A673 (cell line): ENCODE measurements at regions not wholly inside any gene's neighbourhood (a gene's known extent, or its start where the extent isn't known, plus 50 kb on each side); places are given as distances from the start of the nearest gene placed in this dataset.
A peak's percentile ranks its signal among the peaks of the same experiment; 100 is the strongest.

Experiments used
- BruUV-seq: library from RNA; stranded (reverse); fragments of 400-500 nt; replicated peaks from 2 replicates; lab custom pipeline; 2021; lab: Mats Ljungman, UMichigan
- CTCF ChIA-PET: fragments of 300-600 bp; sonication (Branson Sonifier 250); formaldehyde crosslinking; loops from one replicate; lab custom pipeline; 2022; ENCODE audit warnings: antibody characterized with exemption; lab: Charles Lee
- POLR2A ChIA-PET: fragments of 300-600 bp; sonication (Branson Sonifier 250); formaldehyde crosslinking; loops from one replicate; lab custom pipeline; 2022; ENCODE audit warnings: antibody characterized with exemption; ENCODE audit not compliant: low non-redundant PET; lab: Charles Lee
- DNase-seq: peaks from one replicate; pipeline ENCODE4 v3.0.0-alpha.2; 2015; ENCODE audit warnings: low spot score
- H3K27ac ChIP-seq: fragments of 200-600 bp; sonication (generic); 2 replicates; pipeline ENCODE4 v1.5.1; 2016; ENCODE audit warnings: mixed run types, low read depth, mild to moderate bottlenecking, mixed read lengths, antibody characterized with exemption, low read length; ENCODE audit not compliant: poor library complexity, severe bottlenecking
- H3K27me3 ChIP-seq: fragments of 200-600 bp; sonication (generic); replicated peaks from 2 replicates; pipeline ENCODE4 v1.6.1; 2017; ENCODE audit warnings: mixed run types, low read depth, mild to moderate bottlenecking, mixed read lengths, antibody characterized with exemption, low read length; ENCODE audit not compliant: insufficient read depth, poor library complexity
- H3K36me3 ChIP-seq: fragments of 200-600 bp; sonication (generic); 2 replicates; pipeline ENCODE4 v1.6.1; 2016; ENCODE audit warnings: mixed run types, mild to moderate bottlenecking, mixed read lengths, antibody characterized with exemption, low read length; ENCODE audit not compliant: insufficient read depth, poor library complexity, severe bottlenecking
- H3K4me1 ChIP-seq: fragments of 200-600 bp; sonication (generic); 2 replicates; pipeline ENCODE4 v1.6.1; 2017; ENCODE audit warnings: mixed run types, mild to moderate bottlenecking, mixed read lengths, antibody characterized with exemption, low read length; ENCODE audit not compliant: insufficient read depth, poor library complexity, severe bottlenecking
- H3K4me3 ChIP-seq: fragments of 200-600 bp; sonication (generic); 2 replicates; pipeline ENCODE4 v1.5.1; 2016; ENCODE audit warnings: low read depth, mixed run types, mild to moderate bottlenecking, mixed read lengths, low read length; ENCODE audit not compliant: poor library complexity, severe bottlenecking
- H3K9me3 ChIP-seq: fragments of 200-600 bp; sonication (generic); 2 replicates; pipeline ENCODE4 v1.6.1; 2016; ENCODE audit warnings: mixed run types, low read depth, mild to moderate bottlenecking, mixed read lengths, antibody characterized with exemption, low read length; ENCODE audit not compliant: poor library complexity, severe bottlenecking
- EZH2 ChIP-seq: fragments of 200-600 bp; sonication (generic); IDR thresholded peaks from 2 replicates; pipeline ENCODE4 v1.6.1; 2017; ENCODE audit warnings: borderline replicate concordance, low read depth, mild to moderate bottlenecking, mixed read lengths, antibody characterized with exemption, low read length; ENCODE audit not compliant: poor library complexity, severe bottlenecking
- intact Hi-C: fragments of 100-400 bp; cut with micrococcal nuclease; formaldehyde crosslinking; loops from one replicate; pipeline ENCODE4 v1.10.0; 2022; ENCODE audit not compliant: unreplicated experiment
- TF ChIP-seq, protein P1 (sequence below): fragments of 300-800, 200-600 bp; sonication (generic); conservative IDR thresholded peaks from 2 replicates; pipeline ENCODE4 v1.5.1; 2017; ENCODE audit warnings: low read depth, mild to moderate bottlenecking, antibody characterized with exemption, low read length, moderate library complexity, mixed read lengths

DNA sequence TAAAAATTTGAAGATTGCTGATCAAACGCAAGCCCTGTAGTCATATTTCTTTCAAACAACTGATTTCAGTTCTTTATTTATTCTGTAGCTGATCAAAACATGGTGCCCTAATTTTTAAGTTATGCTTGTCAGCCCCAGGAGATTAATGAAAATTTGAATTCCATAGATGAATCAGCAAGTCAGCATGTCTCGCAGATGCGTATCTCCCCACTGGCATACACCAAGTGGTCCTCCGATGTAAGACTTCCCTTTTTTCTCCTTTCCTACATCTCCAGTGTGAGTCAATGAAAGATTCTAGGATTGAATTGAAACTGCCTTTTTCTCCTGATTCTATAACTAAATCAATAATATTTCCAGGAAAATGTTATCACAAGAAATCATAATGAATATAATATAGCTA, 539.6 kb upstream of the NOX3 start:
- ChIA-PET CTCF (no interaction called here), POLR2A (no interaction called here)
- Histone ChIP-seq H3K36me3 (no peaks in the 10 kb centered on the region), H3K4me1 (no peaks in the 10 kb centered on the region), H3K9me3 (no peaks in the 10 kb centered on the region), H3K27me3 (no peaks in the 10 kb centered on the region), H3K27ac (no peak overlapping the region), H3K4me3 (no peak overlapping the region)
- BruUV-seq, result no TSS peak
- intact Hi-C loops, result no loop called here
- TF ChIP-seq EZH2, result no peak
- TF ChIP-seq, protein P1, sequence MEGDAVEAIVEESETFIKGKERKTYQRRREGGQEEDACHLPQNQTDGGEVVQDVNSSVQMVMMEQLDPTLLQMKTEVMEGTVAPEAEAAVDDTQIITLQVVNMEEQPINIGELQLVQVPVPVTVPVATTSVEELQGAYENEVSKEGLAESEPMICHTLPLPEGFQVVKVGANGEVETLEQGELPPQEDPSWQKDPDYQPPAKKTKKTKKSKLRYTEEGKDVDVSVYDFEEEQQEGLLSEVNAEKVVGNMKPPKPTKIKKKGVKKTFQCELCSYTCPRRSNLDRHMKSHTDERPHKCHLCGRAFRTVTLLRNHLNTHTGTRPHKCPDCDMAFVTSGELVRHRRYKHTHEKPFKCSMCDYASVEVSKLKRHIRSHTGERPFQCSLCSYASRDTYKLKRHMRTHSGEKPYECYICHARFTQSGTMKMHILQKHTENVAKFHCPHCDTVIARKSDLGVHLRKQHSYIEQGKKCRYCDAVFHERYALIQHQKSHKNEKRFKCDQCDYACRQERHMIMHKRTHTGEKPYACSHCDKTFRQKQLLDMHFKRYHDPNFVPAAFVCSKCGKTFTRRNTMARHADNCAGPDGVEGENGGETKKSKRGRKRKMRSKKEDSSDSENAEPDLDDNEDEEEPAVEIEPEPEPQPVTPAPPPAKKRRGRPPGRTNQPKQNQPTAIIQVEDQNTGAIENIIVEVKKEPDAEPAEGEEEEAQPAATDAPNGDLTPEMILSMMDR, result no peak
- peak; percentile 21 for DNase-seq

DNA sequence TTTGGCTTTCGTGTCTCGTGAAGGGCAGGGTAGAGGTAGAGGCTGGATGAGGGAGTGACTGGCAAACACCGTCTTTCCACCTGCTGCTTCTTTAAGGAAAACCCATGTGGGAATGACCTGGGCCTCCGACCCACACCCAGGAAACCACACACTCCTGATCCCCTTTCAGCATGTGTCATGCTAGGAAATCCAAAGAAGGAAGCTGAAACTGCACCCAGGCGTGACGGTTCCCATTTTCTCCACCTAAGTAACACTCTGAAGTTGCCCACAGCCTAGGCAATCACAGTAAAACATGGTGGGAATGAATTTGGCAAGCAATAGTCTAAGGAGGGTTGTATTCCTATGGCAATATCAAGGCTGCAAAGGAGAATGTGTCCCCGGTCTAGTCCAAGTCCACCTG, 538.4 kb upstream of the NOX3 start:
- Histone ChIP-seq H3K27me3 (no peaks in the 10 kb centered on the region), H3K36me3 (no peaks in the 10 kb centered on the region), H3K27ac (no peak overlapping the region), H3K4me1 (no peaks in the 10 kb centered on the region), H3K9me3 (no peaks in the 10 kb centered on the region), H3K4me3 (no peak overlapping the region)
- intact Hi-C loops, result no loop called here
- BruUV-seq, result no TSS peak
- no peak for DNase-seq
- ChIA-PET POLR2A (no interaction called here), CTCF (no interaction called here)
- TF ChIP-seq, protein P1, result no peak
- TF ChIP-seq EZH2, result no peak

DNA sequence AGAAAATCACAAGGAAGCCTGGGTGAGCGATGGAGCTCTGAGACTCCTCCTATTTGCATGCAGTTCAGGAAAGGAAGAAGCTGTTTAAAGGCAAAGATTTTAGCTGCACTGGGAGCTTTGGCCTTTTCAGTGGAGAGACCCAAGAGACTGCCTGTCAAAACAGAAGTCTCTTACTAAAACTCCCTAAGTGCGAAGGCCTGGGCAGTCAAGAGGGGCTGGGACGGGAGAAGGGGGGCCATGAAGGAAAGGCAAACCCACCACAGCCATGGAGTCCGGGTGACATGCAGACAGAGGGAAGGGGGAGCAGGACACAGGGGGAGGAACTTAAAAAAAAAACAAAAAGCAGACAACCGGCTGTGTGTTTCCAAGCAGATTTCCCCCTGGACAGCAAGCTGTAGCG, 537.6 kb upstream of the NOX3 start:
- ChIA-PET POLR2A (no interaction called here), CTCF (no interaction called here)
- intact Hi-C loops, result no loop called here
- Histone ChIP-seq H3K36me3 (no peaks in the 10 kb centered on the region), H3K4me3 (no peak overlapping the region), H3K9me3 (no peaks in the 10 kb centered on the region), H3K27me3 (no peaks in the 10 kb centered on the region), H3K27ac (no peak overlapping the region), H3K4me1 (no peaks in the 10 kb centered on the region)
- no peak for TF ChIP-seq EZH2
- TF ChIP-seq, protein P1, result no peak
- no TSS peak for BruUV-seq
- no peak for DNase-seq
